Activated CD4-positive, alpha-beta T cell treated with anti-CD3 and anti-CD28 coated beads for 48 hours (primary cell): ENCODE measurements at regions not wholly inside any gene's neighbourhood (a gene's known extent, or its start where the extent isn't known, plus 50 kb on each side); places are given as distances from the start of the nearest gene placed in this dataset.
A peak's percentile ranks its signal among the peaks of the same experiment; 100 is the strongest.

Experiments used
- DNase-seq: peaks from one replicate; pipeline ENCODE4 v3.0.0-alpha.2; 2020

DNA sequence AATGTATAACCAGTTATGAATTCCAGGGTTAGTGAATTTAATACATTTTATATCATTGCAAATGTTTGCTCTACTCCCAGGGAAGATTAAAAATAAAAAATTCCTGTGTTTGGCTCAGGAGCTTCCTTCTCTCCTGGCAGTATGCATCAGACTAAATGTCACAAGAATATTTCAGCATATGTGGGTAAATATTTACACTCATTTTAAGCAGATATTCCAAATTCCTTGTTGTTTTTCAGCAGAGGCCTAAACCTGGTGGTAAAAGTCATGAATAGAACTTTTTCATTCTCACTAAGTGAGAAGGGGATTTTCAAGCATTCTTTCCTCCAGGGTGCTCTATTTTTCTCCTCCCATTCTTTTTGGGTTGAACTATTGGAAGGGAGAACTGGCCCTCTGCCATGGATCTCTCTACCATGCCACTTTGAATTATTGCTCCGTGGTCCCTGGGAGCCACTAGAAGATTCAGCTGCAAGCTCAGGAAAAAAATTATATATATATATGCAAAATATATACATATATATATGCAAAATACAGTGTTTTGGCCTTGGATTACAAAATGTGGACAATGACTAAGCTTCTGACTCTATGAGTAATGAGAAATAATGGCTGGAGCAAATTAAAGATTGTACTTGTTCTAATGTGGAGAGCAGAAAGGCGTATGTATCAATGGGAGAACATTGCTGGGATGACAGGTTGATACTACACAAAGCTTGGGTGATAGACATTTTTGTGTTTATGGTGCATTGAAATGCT, 180.6 kb upstream of the PAPPA start:
- DNase-seq = no peak

DNA sequence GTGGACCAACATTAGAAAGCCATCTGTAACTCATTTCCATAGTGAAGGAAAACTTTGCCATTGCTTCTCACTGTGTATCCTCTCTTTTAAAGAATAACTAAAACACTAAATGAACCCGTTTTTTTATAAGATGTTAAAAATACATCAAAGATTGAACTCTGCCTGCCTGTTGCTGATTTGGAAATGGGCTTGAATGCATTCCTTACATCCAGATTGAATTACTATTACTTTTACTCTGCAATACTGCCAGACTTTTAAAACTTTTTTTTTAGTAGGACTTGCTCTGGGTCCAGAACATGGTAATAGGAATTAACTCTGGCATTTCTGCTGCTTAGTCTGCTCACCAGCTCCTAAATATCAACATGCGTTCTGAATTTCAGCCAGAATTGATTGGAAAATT, 176.8 kb upstream of the PAPPA start:
- no peak for DNase-seq

DNA sequence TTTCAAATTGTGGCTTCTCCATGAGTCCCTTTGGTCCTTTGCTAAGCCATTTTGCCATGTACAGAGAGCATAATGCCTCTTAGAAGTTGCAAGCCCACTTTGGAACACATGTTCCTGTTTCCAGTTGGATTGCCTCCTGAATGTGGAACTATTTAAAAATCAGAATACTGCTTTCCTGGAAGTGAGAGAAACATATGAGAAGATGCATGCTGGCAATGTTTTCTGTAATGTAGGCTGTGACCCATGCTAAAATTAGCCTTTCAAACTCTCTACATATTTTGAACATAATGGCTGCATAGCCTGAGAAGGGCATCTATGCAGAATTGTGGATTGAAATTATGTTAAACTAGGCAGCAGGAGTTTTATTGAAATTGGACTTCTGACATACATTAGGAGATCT, 175.5 kb upstream of the PAPPA start:
- no peak for DNase-seq

DNA sequence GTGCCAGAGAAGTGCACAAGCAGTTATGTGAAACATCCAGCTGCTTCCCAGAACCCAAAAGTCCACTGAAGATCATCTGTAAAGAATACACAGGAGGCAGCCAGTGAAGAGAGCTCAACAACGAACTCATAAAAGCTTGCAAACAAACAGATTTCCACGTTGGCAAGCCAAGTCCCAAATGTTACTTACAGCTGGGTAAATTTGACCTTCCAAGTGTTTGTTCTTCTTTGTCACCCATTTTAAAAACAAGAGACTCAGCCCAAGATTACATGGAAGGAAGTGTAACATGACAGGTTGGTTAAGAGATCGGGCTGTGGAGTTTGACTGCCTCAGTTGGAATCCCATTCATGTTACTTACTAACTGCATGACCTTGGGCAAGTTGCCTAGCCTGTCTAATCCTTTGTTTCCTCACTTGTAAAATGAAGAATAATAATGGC, 174.9 kb upstream of the PAPPA start:
- DNase-seq = no peak

DNA sequence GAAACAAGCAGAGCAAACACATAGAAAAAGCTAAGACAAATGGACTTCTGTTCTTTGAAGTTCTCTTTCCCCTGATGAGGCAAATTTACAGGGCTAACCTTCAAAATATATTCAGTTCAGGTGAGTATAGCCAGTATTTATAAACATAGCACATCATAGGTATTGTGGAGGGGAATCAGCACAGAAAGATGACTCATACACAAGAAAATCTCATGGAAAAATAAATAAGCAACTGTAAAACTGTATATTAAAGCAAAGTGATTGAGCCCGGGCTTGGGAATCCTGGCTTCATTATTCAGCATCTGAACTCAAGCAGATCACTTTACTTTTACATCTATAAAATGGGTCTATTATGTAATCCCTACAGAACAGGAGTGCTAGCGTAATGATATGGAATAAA, 173.5 kb upstream of the PAPPA start:
- no peak for DNase-seq

DNA sequence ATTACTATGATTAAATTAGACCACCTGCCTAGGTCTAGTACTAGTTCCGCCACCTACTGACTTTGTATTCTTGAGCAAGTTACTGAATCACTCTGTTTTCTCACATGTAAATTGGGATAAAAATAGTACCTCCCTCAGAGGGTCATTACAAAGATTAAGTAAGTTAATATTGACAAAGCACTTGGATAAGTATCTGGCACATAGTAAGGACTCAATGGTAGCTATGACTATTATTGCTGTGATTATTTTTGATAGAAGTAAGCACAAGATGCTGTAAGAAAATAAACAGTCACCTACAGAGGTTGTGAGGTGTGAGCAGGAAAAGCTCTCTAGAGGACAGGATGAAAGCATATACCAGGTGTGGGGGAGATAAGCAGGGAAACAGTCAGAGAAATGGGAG, 173.1 kb upstream of the PAPPA start:
- no peak for DNase-seq

DNA sequence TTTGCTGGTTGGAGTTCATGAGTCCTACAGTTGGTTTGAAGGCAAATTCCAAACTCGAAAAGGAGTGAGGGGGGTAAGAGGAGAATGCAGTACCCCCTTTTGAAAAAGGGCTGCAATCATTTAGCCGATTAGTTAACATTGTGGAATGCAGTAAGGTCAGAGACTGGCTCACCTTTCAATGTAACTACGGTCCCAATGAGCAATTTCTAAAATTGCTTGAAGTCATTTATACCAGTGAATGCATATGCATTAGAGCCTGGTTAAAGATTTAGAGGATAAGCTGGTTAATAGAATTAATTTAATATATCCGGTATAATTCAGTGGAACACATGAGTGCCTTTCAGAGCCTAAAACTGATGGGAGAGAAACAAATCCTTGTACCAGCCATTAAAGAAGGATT, 172.6 kb upstream of the PAPPA start:
- DNase-seq = no peak

DNA sequence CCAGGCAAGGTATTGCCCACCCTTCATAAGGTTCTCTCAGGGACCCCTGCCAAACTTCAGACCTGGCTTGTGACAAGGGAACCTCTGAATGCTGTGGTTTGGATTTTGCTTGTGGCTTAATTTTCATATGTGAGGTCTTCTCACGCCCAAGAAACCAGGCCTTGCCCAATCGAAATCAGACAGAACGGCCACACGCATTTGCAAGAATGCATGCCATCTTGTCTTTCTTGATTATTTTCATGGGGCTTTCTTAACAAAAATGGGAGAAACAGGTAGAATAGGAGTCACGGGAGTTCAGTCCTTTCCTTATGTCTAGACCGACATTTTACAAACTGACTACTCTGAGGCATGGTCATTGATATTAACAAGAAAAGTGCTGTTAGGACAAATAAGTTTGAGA, 170.2 kb upstream of the PAPPA start:
- DNase-seq = no peak

DNA sequence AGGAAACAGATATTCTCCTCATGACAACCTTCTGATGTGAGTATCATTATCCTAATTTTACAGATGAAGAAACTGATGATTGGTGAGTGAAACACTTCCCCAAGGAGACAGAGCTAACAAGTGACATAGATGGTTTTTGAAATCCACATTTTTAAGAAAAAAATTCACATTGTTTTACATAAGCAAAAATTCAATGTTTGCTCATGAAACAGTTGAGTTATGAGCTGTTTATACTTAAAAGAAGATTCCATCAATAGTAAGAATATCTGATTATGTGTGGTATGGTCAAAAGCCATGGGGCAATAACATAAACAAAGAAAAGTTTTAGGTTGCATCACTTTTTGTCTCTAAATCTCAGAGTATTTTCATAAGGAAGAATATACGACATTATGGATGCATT, 167.9 kb upstream of the PAPPA start:
- no peak for DNase-seq

DNA sequence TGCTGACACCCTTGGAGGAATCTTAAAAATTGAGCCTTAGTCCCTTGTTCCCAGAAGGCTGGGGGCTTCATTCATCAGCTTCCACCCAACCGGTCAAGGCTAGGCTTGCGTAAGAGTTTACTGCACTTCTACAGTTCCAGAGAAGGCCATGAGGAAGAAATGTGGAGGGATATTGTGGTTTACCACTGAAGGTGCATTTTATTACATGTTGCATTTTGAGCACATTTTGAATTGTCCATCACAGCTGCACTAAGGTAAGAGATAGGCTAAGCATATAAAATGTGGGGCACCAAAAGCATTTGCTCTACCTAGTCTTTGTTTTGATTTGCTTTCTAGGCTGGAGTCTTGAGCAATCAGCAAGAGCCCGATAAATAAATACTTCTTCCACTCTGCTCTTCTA, 167.1 kb upstream of the PAPPA start:
- DNase-seq = no peak

DNA sequence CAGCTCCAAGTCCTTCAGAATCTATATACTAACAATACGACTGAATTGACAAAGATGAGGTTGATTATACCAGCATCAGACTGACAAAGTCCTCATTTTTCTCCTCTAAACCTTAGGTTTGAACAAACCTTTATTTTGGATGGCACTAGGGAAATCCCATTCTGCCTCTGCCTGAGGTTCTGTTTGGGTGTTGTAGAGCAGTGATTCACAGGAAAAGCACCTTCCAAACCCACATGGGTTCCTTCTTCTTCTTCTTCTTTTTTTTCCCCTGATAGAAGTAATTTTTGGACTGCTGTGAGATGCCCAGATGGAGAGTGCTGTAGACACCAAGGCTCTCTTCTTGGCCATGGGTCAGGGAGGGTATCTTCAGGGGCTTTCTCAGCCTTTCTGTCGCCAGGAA, 164.9 kb upstream of the PAPPA start:
- no peak for DNase-seq

DNA sequence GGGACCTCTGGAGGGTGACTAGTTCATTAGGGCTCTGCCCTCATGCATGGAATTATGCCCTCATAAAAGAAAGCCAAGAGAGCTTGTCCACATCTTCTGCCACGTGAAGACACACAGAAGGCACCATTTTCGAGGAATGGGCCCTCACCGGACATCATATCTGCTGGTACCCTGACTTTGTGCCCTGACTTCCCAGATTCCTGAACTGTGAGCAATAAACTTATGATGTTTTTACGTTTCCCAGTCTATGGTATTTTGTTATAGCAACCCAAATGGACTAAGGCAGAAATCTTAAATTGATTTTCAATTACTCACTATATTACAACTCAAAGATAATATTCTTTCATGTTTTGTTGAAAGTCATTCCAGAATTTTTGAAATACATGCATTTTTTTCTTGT, 163.8 kb upstream of the PAPPA start:
- no peak for DNase-seq

DNA sequence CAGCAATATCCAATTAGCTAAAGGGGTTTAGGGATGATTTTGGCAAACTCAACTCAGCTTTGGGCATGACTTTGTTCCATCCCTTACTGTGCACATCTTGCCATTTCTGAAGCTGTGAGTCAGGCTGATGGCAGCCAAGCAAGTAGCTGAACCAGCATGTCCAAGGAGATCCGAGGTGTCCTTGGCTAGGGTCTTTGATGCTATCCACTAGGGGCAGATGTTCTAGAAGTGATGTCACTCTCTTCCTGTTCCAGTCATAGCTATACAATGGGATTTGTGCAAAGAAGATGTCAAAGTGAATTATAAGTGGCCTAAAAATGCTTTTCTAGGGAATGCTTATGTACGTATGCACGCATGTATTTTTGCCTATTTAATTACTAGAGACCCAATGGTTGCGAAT, 160.8 kb upstream of the PAPPA start:
- DNase-seq = no peak

DNA sequence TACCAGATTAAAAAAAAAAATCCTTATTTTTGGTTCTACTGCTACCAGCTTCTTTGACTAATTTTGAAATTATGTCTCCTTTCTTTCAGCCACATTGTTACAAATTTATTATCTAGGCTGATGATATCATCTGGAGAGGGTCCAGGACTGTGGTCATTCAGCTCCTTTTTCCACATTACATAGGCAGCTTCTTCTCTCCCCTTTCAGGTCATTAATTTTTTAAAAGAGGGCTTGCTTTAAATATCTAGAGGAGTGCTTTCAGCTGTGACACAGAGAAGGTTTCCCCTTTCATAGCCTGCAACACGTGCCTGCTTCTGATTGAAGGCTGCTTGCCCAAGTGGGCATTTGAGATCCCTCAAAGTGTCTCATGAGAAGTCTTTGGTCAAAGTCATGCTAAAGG, 155.7 kb upstream of the PAPPA start:
- no peak for DNase-seq

DNA sequence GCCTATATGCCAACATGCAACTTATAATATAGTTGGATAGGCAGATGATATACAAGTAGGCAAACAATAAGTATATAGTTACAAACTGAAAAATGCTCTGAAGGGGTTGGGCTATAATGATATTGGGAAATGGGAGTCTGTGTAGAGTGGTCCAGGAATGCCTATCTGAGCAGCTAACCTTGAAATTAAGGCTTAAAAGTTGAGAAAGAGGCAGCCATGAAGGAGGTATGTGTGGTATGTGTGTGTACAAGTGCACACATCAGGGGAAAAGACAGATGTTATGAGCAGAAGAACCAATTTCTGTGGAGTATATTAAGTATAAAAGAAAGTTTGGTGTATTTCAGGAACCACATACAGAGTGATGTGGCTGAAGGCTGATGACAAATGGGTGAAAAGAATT, 154.9 kb upstream of the PAPPA start:
- no peak for DNase-seq

DNA sequence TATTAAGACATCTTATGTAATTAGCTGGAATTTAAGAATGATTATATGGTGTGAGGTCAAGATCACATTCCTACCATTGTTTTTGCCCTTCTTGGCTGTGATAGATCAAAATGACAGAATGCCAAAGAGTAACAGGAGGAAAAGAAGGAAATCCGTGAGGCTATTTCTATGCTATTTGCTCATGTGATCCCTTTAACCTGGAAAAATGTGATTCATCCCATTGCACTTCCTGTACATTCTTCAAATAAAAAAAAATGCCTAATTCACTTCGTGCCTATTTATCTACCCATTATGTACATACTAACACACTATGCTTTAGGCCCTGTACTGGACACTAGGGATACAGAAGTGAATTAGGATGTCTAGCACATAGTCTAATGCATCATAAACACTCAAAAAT, 154.1 kb upstream of the PAPPA start:
- DNase-seq = no peak

DNA sequence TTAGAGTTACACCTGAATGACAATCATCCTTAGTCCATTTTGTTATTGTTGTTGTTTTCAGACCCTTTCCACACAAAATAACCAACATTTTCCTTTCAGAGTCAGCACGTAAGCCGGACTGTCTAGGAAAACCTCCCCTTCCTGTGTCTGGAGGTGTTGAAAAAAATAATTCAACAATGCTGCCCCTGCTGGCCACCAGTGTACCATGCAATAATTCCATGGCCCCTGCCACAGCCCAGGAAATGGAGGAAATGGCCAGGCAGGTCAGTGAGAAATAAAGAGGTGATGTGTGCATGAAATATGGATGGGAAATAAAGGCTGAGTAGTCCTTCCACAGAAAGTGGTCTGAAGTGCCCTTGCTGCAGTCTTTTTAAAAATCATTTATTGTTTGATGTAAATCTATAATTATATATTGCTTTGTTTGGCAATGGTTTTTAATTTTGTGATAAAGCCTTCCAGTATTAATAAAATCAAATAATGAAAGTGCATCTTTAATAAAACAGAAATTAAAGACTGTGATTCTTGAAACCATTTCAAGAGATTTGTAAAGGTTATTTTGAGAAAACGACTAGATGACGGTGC, 152.8 kb upstream of the PAPPA start:
- DNase-seq = peak; percentile 17

DNA sequence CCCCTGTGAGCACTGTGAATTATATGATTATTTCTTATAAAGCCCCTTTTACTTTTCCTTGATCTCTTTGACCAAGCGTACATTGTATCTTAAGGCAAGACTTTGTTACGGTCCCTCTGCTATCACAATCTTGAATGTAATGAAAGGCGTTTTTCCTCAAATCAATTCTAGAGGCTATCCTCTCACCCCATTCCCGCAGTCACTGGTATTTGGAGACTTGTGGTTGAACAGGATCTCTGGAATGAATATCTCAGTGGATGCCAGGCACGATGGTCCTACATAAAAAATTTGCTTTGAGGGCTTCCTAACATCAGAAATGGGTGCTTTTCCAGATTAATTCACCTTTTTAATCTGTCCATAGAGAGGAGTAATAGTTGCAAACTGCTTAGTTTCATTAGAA, 151.4 kb upstream of the PAPPA start:
- DNase-seq = no peak

DNA sequence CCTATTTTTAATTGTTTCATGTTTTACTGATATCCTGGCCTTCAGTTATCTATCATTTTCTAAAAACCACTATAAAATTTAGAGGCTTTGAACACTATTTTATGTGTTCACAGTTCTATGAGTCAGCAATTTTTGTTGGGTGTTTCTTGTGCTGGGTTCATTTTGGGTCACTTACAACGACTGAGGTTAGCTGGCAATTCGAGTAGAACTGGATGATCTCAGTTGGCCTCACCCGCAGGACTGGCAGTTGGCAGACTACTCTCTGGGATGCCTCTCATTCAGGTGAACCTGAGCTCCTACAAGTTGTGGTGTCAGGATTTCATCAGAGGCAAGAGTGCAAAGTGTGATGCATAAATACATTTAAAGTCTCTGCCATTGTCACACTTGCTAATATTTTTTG, 151.0 kb upstream of the PAPPA start:
- no peak for DNase-seq

DNA sequence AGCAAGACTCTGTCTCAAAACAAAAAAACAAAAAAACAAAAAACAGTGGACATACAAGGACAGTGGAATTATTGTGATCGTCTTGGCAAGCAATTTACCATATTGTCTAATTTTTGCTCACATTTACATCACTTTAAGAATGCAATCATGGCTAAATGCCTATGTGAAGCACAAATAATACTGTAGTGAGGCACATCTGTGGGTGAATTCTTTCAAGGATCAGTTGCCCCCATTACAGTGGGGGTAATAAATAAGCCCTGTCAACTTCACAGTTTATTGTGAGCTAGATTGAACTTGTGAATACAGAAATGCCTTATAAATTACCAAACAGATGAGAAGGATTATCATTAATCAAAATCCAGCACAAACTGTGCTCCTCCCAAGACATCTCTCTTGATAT, 150.2 kb upstream of the PAPPA start:
- DNase-seq = no peak

DNA sequence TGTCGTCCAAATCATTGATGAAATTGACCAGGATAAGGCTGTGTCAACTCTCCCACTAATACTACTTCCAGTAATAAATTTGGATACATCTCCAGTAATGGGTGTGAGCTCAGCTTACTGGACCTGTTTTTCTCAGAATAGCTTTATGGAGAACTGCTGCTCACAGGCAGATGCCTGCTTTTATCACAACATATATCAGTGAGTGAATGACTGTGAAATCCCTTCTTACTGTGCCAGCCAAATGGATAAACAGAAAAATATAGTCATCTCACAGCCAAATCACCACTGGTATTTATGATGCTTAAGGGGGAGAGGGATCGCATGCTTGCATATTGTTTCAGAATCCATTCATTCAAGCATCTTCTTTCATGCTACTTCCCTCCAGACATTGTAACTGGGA, 148.4 kb upstream of the PAPPA start:
- no peak for DNase-seq

DNA sequence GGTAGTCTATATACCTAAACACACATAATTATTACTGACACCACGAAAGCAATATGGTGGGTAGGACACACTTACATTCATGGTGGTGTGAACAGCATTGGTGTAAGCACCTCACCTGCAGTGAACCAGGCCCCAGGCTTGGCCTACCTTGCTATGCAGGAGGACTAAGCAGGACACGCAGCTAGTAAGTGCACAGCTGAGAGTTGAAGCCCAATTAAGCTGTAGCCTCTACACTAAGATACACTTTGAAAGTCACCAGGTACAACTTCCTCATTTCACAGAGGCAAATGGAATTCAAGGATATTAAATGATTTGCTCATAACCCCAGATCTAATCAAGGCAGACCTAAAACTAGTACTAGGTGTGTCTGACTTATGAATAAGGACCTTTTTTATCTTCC, 145.8 kb upstream of the PAPPA start:
- no peak for DNase-seq

DNA sequence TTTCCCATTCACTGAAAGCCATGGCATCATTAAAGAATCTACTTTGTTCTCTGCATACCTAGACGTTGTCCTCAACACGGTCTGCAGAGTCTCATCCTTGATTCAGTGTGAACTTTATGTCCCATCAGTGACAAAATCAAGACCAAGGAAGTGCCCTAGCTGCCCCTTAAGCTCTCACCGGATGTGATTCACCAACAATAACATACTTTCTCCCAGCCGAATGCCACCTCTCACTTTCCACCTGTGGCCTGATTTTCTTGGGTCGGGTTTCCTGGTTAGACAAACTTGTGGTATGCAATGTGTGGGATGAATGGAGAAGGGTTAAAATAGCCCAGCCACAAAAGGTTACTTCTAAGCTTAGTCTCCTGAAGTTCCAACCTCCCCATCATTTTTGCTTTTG, 145.3 kb upstream of the PAPPA start:
- DNase-seq = no peak

DNA sequence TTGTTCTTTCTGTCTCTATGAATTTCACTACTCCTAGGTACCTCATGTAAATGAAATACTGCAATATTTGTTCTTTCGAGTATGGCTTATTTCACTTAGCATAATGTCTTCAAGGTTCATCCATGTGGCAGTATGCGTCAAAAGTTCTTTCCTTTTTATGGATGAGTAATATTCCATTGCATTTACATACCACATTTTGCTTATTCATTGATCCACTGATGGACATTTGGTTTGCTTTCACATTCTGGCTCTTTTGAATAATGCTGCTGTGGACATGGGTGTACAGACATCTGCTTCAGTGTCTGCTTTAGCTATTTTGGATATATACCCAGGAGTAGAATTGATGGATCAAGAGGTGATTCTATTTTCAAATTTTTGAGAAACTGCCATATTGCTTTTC, 144.2 kb upstream of the PAPPA start:
- no peak for DNase-seq

DNA sequence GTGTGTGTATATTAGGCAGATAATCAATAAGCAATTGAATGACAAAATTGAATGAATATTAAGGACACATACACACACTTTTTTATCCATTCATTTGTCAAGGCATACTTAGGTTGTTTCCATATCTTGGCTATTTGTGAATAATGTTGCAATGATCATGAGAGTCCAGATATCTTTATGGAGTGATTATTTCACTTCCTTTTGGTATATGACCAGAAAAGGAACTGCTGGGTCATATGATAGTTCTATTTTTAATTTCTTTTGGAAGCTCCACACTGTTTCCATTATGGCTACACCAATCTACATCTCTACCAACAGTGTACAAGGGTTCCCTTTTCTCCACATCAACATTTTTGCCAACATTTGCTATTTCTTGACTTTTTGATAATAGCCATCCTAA, 137.7 kb upstream of the PAPPA start:
- no peak for DNase-seq
